ENCODE measurements at regions not wholly inside any gene's neighbourhood (a gene's known extent, or its start where the extent isn't known, plus 50 kb on each side); places are given as distances from the start of the nearest gene placed in this dataset.

- H3K36me3 ChIP-seq (ENCODE audit: control insufficient read depth in 4 of 4, insufficient read depth in 4 of 4, low read length in 4 of 4): no peaks in the 10 kb centered on the region
- H3K27me3 ChIP-seq (ENCODE audit: control insufficient read depth in 3 of 3, insufficient read depth in 3 of 3, low read length in 2 of 3): no peaks in the 10 kb centered on the region
- ATAC-seq (ENCODE audit: insufficient read depth, low FRiP score) (no peak), DNase-seq (peak in 2 of 3 donors; percentile 48 to 57)
- no peak overlapping the region for H3K9ac ChIP-seq (ENCODE audit: insufficient read depth in 1 of 2, low read length in 2 of 2)
- 83 to 84% methylated on average over 3 of the region's 3 CpGs for WGBS, 2 donors
- TF ChIP-seq CTCF (IDR thresholded peaks at IDR 0.05; ENCODE audit: control extremely low read depth, extremely low read depth): no peak
- peaks cover 0 to 5% (median 0%) of the 10 kb centered on the region in 4 donors for H3K9me3 ChIP-seq (ENCODE audit: control insufficient read depth in 4 of 4, insufficient read depth in 3 of 4, low read length in 3 of 4)
- peaks cover 0 to 13% (median 11%) of the 10 kb centered on the region in 5 donors for H3K4me1 ChIP-seq (ENCODE audit: control insufficient read depth in 5 of 5, insufficient read depth in 5 of 5, low read length in 5 of 5)
- H3K4me3 ChIP-seq: no peak overlapping the region
- H3K27ac ChIP-seq (ENCODE audit: low read depth in 1 of 2, low read length in 1 of 2): no peak overlapping the region
Measured at GRCh38 chr1:55604749-55605148, 389.6 kb upstream of the USP24 start.

- DNase-seq: no peak
- H3K9ac ChIP-seq (ENCODE audit: insufficient read depth in 1 of 2, low read length in 2 of 2): no peak overlapping the region
- H3K4me1 ChIP-seq (ENCODE audit: control insufficient read depth in 5 of 5, insufficient read depth in 5 of 5, low read length in 5 of 5): peaks cover 0 to 13% (median 11%) of the 10 kb centered on the region in 5 donors
- H3K27me3 ChIP-seq (ENCODE audit: control insufficient read depth in 3 of 3, insufficient read depth in 3 of 3, low read length in 2 of 3): no peaks in the 10 kb centered on the region
- TF ChIP-seq CTCF (IDR thresholded peaks at IDR 0.05; ENCODE audit: control extremely low read depth, extremely low read depth): no peak
- peaks cover 0 to 5% (median 0%) of the 10 kb centered on the region in 4 donors for H3K9me3 ChIP-seq (ENCODE audit: control insufficient read depth in 4 of 4, insufficient read depth in 3 of 4, low read length in 3 of 4)
- ATAC-seq (ENCODE audit: insufficient read depth, low FRiP score): no peak
- H3K27ac ChIP-seq (ENCODE audit: low read depth in 1 of 2, low read length in 1 of 2): no peak overlapping the region
- no peaks in the 10 kb centered on the region for H3K36me3 ChIP-seq (ENCODE audit: control insufficient read depth in 4 of 4, insufficient read depth in 4 of 4, low read length in 4 of 4)
- H3K4me3 ChIP-seq: no peak overlapping the region
Measured at GRCh38 chr1:55604179-55604578, 389.0 kb upstream of the USP24 start.

GRCh38 chr1:55600242-55600641 is 385.1 kb upstream of the USP24 start:
- Histone ChIP-seq H3K9ac (ENCODE audit: insufficient read depth in 1 of 2, low read length in 2 of 2) (no peak overlapping the region), H3K27ac (ENCODE audit: low read depth in 1 of 2, low read length in 1 of 2) (no peak overlapping the region), H3K9me3 (ENCODE audit: control insufficient read depth in 4 of 4, insufficient read depth in 3 of 4, low read length in 3 of 4) (no peaks in the 10 kb centered on the region), H3K4me3 (no peak overlapping the region), H3K36me3 (ENCODE audit: control insufficient read depth in 4 of 4, insufficient read depth in 4 of 4, low read length in 4 of 4) (no peaks in the 10 kb centered on the region), H3K27me3 (ENCODE audit: control insufficient read depth in 3 of 3, insufficient read depth in 3 of 3, low read length in 2 of 3) (no peaks in the 10 kb centered on the region), H3K4me1 (ENCODE audit: control insufficient read depth in 5 of 5, insufficient read depth in 5 of 5, low read length in 5 of 5) (peaks cover 0 to 18% (median 13%) of the 10 kb centered on the region in 5 donors)
- peak in 2 of 3 donors; percentile 76 to 81 for DNase-seq
- no peak for ATAC-seq (ENCODE audit: insufficient read depth, low FRiP score)
- no peak for TF ChIP-seq CTCF (IDR thresholded peaks at IDR 0.05; ENCODE audit: control extremely low read depth, extremely low read depth)

- Histone ChIP-seq H3K27me3 (ENCODE audit: control insufficient read depth in 3 of 3, insufficient read depth in 3 of 3, low read length in 2 of 3) (no peaks in the 10 kb centered on the region), H3K36me3 (ENCODE audit: control insufficient read depth in 4 of 4, insufficient read depth in 4 of 4, low read length in 4 of 4) (no peaks in the 10 kb centered on the region), H3K4me3 (no peak overlapping the region), H3K4me1 (ENCODE audit: control insufficient read depth in 5 of 5, insufficient read depth in 5 of 5, low read length in 5 of 5) (peaks cover 0 to 18% (median 13%) of the 10 kb centered on the region in 5 donors), H3K9ac (ENCODE audit: insufficient read depth in 1 of 2, low read length in 2 of 2) (no peak overlapping the region), H3K9me3 (ENCODE audit: control insufficient read depth in 4 of 4, insufficient read depth in 3 of 4, low read length in 3 of 4) (no peaks in the 10 kb centered on the region), H3K27ac (ENCODE audit: low read depth in 1 of 2, low read length in 1 of 2) (no peak overlapping the region)
- WGBS, 2 donors: 59 to 67% methylated on average over 2 of the region's 2 CpGs
- DNase-seq: peak in 2 of 3 donors; percentile 34 to 60
- ATAC-seq (ENCODE audit: insufficient read depth, low FRiP score): no peak
- TF ChIP-seq CTCF (IDR thresholded peaks at IDR 0.05; ENCODE audit: control extremely low read depth, extremely low read depth): no peak
Measured at GRCh38 chr1:55597910-55598309, 382.7 kb upstream of the USP24 start.
